Nephron (organoid): ENCODE measurements at regions not wholly inside any gene's neighbourhood (a gene's known extent, or its start where the extent isn't known, plus 50 kb on each side); places are given as distances from the start of the nearest gene placed in this dataset.
"Not testable (repeated sequence)": the region's sequence is repeated elsewhere in the genome, so short reads cannot be mapped to it uniquely, and the experiment has no call there.

Source experiments
- H3K27ac Mint-ChIP-seq, 3 experiments: 2 replicates each; pipeline ENCODE4 v1.8.0; 2020; ENCODE audit warnings: mixed read lengths in 3 of 3, mild to moderate bottlenecking in 2 of 3, moderate library complexity in 1 of 3
- H3K27me3 Mint-ChIP-seq: 2 replicates; pipeline ENCODE4 v1.8.0; 2021; ENCODE audit warnings: low read depth, mild to moderate bottlenecking, moderate library complexity, mixed read lengths
- H3K36me3 Mint-ChIP-seq: 2 replicates; pipeline ENCODE4 v1.8.0; 2020; ENCODE audit warnings: low read depth, mixed read lengths
- H3K4me1 Mint-ChIP-seq: 2 replicates; pipeline ENCODE4 v1.8.0; 2020; ENCODE audit warnings: mixed read lengths
- H3K4me3 Mint-ChIP-seq, 3 experiments: 2 replicates each; pipeline ENCODE4 v1.8.0; 2020; ENCODE audit warnings: mild to moderate bottlenecking in 3 of 3, mixed read lengths in 3 of 3, moderate library complexity in 2 of 3
- H3K9me3 Mint-ChIP-seq: 2 replicates; pipeline ENCODE4 v1.8.0; 2020; ENCODE audit warnings: mixed read lengths
- CTCF ChIP-seq, 3 experiments: fragments of 200-600 bp; sonication (generic); IDR thresholded peaks; one replicate each; pipeline ENCODE4 v1.5.0; 2021; ENCODE audit warnings: antibody characterized with exemption in 3 of 3; ENCODE audit not compliant: unreplicated experiment in 3 of 3

GRCh38 chr5:25295067-25295466, 650.3 kb upstream of the CDH10 start:
- Mint-ChIP-seq H3K4me1 (no peaks in the 10 kb centered on the region), H3K9me3 (no peaks in the 10 kb centered on the region), H3K4me3 (no peak overlapping the region), H3K27me3 (no peaks in the 10 kb centered on the region), H3K36me3 (no peaks in the 10 kb centered on the region), H3K27ac (peak overlapping the region in 1 of 3 experiments; percentile 78)
- no peak for TF ChIP-seq CTCF (IDR thresholded peaks at IDR 0.05; ENCODE audit: unreplicated experiment in 3 of 3)

- H3K27ac Mint-ChIP-seq, H3K36me3 Mint-ChIP-seq, H3K4me3 Mint-ChIP-seq, H3K4me1 Mint-ChIP-seq, H3K27me3 Mint-ChIP-seq, H3K9me3 Mint-ChIP-seq: not testable (repeated sequence)
Observed at GRCh38 chr5:25289766-25290165, 645.0 kb upstream of the CDH10 start.

- H3K27ac Mint-ChIP-seq = peak overlapping the region in 1 of 3 experiments; percentile 38
- TF ChIP-seq CTCF (IDR thresholded peaks at IDR 0.05; ENCODE audit: unreplicated experiment in 3 of 3) = no peak
- H3K27me3 Mint-ChIP-seq = no peaks in the 10 kb centered on the region
- H3K4me1 Mint-ChIP-seq = no peaks in the 10 kb centered on the region
- no peaks in the 10 kb centered on the region for H3K9me3 Mint-ChIP-seq
- no peaks in the 10 kb centered on the region for H3K36me3 Mint-ChIP-seq
- H3K4me3 Mint-ChIP-seq = no peak overlapping the region
Observed at GRCh38 chr5:25286319-25286718, 641.5 kb upstream of the CDH10 start.

- TF ChIP-seq CTCF (IDR thresholded peaks at IDR 0.05; ENCODE audit: unreplicated experiment in 3 of 3) = no peak
- Mint-ChIP-seq H3K9me3 (no peaks in the 10 kb centered on the region), H3K4me3 (no peak overlapping the region), H3K4me1 (no peaks in the 10 kb centered on the region), H3K27me3 (no peaks in the 10 kb centered on the region), H3K36me3 (no peaks in the 10 kb centered on the region), H3K27ac (peak overlapping the region in 1 of 3 experiments; percentile 52)
Observed at GRCh38 chr5:25285136-25285535, 640.4 kb upstream of the CDH10 start.

GRCh38 chr5:25263507-25263906, 618.7 kb upstream of the CDH10 start:
- not testable (repeated sequence) for H3K9me3 Mint-ChIP-seq, H3K27ac Mint-ChIP-seq, H3K27me3 Mint-ChIP-seq, H3K36me3 Mint-ChIP-seq, H3K4me3 Mint-ChIP-seq, H3K4me1 Mint-ChIP-seq

GRCh38 chr5:25262221-25262620, 617.4 kb upstream of the CDH10 start:
- no peak for TF ChIP-seq CTCF (IDR thresholded peaks at IDR 0.05; ENCODE audit: unreplicated experiment in 3 of 3)
- H3K4me1 Mint-ChIP-seq = no peaks in the 10 kb centered on the region
- H3K27ac Mint-ChIP-seq = no peak overlapping the region
- H3K36me3 Mint-ChIP-seq = no peaks in the 10 kb centered on the region
- peaks cover 1% of the 10 kb centered on the region for H3K9me3 Mint-ChIP-seq
- no peaks in the 10 kb centered on the region for H3K27me3 Mint-ChIP-seq
- no peak overlapping the region for H3K4me3 Mint-ChIP-seq

- Mint-ChIP-seq H3K9me3 (no peaks in the 10 kb centered on the region), H3K4me3 (no peak overlapping the region), H3K27ac (no peak overlapping the region), H3K36me3 (no peaks in the 10 kb centered on the region), H3K4me1 (no peaks in the 10 kb centered on the region), H3K27me3 (no peaks in the 10 kb centered on the region)
- no peak for TF ChIP-seq CTCF (IDR thresholded peaks at IDR 0.05; ENCODE audit: unreplicated experiment in 3 of 3)
Observed at GRCh38 chr5:25255128-25255527, 610.4 kb upstream of the CDH10 start.
